GM12873 (cell line): ENCODE measurements at regions not wholly inside any gene's neighbourhood (a gene's known extent, or its start where the extent isn't known, plus 50 kb on each side); places are given as distances from the start of the nearest gene placed in this dataset.

Experiments used
- TF ChIP-seq, protein P1 (sequence below): IDR thresholded peaks from 2 replicates; pipeline ENCODE4 v1.5.1; 2012; ENCODE audit warnings: low read depth, mild to moderate bottlenecking, moderate library complexity, low read length, control low read depth; ENCODE audit not compliant: insufficient read depth; ENCODE audit errors: missing control alignments

DNA sequence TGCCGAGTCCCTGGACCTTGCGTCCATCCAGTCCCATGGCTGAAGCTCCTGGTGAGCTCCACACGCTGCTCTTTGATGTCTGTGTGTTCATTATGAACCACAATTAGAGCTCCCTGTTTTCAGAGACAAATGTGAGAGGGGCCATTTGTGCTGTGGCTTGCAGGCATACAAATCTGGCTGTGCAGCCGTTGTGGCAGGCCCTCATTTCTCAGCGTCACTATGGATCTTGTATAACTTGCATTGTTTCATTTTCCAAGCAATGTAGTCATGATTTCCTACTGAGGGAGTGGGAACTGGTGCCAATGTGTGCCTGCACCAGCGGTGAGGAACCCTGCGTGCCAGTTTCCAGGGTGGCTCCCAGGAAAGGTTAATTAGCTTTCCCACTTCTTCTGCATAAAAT is 542.6 kb downstream of the TMEM114 start:
- TF ChIP-seq, protein P1, sequence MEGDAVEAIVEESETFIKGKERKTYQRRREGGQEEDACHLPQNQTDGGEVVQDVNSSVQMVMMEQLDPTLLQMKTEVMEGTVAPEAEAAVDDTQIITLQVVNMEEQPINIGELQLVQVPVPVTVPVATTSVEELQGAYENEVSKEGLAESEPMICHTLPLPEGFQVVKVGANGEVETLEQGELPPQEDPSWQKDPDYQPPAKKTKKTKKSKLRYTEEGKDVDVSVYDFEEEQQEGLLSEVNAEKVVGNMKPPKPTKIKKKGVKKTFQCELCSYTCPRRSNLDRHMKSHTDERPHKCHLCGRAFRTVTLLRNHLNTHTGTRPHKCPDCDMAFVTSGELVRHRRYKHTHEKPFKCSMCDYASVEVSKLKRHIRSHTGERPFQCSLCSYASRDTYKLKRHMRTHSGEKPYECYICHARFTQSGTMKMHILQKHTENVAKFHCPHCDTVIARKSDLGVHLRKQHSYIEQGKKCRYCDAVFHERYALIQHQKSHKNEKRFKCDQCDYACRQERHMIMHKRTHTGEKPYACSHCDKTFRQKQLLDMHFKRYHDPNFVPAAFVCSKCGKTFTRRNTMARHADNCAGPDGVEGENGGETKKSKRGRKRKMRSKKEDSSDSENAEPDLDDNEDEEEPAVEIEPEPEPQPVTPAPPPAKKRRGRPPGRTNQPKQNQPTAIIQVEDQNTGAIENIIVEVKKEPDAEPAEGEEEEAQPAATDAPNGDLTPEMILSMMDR: no peak

GRCh38 chr16:8044796-8045195 is 545.5 kb downstream of the TMEM114 start:
- TF ChIP-seq, protein P1: no peak

DNA sequence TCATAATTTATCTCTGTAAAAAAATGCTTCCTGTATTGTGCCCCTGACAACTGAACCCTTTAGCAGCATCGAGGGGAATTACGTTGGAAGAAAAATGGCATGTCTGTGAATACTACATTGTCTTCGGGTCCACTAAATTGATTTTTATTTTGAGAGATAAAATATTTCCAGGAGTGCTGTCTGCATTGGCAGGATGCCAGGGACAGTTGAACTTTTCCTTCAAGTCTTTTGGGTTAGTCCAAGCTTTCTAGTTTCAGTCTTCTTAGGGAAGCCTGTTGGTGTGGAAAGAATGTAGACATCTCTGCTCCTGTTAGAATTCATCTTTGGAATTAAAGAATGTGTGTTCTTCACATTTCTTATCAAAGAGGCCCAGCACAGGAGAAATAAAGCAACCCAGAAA is 557.9 kb downstream of the TMEM114 start:
- TF ChIP-seq, protein P1: no peak

DNA sequence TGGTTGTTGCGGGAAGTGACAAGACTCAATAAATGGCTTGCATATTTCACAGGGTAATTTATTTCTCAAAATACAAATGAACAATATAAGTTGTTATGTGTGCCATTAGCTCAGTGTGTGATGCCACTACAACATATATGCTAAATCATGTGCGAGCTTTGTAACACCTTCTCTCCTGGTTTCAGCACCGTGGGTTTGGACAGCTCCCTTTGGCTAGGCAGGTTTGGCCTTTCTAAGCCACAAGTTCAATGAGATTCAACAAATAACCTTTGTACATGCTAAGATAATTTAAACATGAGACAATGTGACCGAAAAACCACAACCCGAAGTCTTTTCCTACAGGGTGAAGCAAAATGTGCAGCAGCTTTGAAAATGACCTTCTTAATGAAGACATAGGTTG is 563.9 kb downstream of the TMEM114 start:
- TF ChIP-seq, protein P1: no peak

GRCh38 chr16:8023326-8023725 is 567.0 kb downstream of the TMEM114 start:
- TF ChIP-seq, protein P1: no peak

DNA sequence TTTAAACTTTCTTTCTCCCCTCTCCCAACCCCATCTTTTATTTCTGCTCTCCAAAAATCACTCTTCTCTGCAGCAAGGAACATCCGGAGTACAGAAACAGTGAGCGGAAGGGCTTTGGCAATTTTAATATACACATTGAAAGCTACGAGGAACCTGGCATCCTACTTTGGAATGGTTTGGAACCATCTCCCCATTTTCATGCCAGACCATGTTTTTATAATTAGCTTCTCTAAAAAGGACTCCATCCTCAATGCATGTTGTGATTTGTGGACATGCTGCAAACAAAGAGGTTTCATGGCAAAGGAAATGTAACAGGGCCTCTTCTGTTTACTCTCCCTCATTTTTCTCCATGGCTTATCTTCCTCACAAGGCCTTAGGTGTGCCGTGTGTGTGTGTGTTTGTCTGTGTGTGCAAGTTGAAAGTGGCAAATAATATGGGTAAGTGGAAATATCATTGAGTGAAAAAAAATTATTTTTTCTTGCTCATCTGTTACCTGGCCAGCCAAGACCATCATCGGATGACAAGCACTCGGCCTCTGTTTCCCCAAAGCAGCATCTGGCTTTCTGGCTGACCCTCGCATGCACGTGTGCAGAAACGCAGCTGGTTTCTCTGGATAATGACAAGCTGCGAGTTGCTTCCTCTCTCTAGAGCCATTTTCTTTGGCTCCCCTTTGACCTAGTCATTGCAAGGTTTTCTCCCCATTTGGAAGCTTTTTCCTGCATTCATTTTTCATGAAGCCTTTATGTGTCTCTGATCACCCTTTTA is 585.0 kb downstream of the TMEM114 start:
- TF ChIP-seq, protein P1: no peak

DNA sequence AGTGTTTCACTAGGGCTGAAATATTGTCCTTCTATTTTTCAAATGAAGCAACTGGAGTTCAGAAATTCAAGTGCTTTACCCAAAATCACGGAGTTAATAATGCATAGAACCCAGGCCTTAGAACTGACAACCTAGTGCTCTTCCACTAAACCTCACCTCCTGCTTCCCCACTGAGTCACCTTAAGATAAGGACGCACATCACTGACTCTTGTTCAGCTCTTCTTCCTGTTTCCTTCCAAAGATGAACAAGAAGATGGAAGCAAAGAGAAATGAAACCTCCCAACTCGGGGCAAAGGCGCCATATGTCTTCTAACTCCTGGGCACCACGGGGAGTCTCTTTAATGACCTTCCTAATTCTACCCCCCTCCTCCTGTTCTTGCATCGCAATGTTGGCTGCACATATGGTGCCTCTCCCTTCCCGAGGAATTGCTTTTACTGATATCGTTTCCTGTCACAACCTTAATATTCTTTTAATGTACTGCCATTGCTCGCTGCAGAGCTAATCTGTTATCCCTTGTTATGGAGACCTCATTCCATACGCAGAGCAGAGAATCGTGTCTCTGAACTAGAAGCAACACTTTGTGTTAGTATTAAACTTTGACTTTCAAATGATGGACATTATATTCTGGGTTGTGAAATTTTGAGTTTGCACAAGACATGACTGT is 591.4 kb downstream of the TMEM114 start:
- TF ChIP-seq, protein P1: no peak
